MM.1S (cell line): ENCODE measurements at regions not wholly inside any gene's neighbourhood (a gene's known extent, or its start where the extent isn't known, plus 50 kb on each side); places are given as distances from the start of the nearest gene placed in this dataset.

Experiments
- EZH2phosphoT487 ChIP-seq: fragments of 300-600 bp; sonication (generic); IDR thresholded peaks from 2 replicates; pipeline ENCODE4 v1.6.1; 2018; ENCODE audit warnings: antibody characterized with exemption, low read length
- TF ChIP-seq, protein P1 (sequence below): fragments of 300-600 bp; sonication (generic); IDR thresholded peaks from 2 replicates; pipeline ENCODE4 v1.5.1; 2016; ENCODE audit warnings: antibody characterized with exemption, low read length, mixed read lengths

DNA sequence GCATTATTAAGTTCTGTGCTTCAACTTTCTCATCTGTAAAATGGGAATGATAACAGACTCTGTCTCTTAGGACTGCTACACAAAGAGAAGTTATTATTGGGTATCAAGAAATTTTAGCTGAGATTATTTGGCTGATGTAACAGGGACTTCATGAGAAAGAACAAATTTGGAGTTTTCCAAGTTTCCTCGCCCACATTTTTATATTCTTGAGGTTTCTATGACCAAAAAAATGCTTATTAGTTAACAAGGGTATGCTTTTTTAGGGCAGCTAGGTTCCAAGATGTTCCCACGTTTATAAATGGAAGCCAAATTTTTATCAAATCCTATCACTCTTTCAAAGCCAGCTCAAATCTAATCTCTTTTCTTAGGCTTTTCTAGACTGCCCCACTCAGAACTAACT, 50.6 kb upstream of the C3orf80 start:
- TF ChIP-seq, protein P1, sequence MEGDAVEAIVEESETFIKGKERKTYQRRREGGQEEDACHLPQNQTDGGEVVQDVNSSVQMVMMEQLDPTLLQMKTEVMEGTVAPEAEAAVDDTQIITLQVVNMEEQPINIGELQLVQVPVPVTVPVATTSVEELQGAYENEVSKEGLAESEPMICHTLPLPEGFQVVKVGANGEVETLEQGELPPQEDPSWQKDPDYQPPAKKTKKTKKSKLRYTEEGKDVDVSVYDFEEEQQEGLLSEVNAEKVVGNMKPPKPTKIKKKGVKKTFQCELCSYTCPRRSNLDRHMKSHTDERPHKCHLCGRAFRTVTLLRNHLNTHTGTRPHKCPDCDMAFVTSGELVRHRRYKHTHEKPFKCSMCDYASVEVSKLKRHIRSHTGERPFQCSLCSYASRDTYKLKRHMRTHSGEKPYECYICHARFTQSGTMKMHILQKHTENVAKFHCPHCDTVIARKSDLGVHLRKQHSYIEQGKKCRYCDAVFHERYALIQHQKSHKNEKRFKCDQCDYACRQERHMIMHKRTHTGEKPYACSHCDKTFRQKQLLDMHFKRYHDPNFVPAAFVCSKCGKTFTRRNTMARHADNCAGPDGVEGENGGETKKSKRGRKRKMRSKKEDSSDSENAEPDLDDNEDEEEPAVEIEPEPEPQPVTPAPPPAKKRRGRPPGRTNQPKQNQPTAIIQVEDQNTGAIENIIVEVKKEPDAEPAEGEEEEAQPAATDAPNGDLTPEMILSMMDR = no peak
- no peak for TF ChIP-seq EZH2phosphoT487
